HG02588 (cell line): ENCODE measurements at regions not wholly inside any gene's neighbourhood (a gene's known extent, or its start where the extent isn't known, plus 50 kb on each side); places are given as distances from the start of the nearest gene placed in this dataset.

Experiments used
- ATAC-seq: cut with Tn5 transposase; IDR thresholded peaks from one replicate; pipeline ENCODE4 v1.9.1; 2021; ENCODE audit warnings: mild to moderate bottlenecking, moderate library complexity; ENCODE audit not compliant: unreplicated experiment

DNA sequence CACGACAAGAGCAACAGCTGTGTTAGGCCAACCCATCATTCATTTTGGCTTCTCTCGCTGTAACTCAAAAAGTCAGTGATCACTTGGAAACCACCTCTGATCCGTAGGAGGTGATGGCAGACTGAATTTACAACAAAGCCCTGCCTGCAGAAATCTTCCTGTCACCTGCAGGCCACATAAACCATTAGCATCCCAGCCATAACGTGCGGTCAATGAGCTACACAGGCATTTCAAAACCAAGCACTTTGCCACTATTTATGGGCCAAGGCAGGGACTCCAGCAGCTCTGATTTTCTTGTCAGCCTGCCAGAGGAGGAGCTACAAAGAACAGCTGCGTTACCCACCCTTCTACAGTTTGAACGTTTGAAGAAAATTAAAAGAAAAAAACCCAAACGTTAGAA is 228.1 kb upstream of the PPARGC1A start:
- no peak for ATAC-seq

DNA sequence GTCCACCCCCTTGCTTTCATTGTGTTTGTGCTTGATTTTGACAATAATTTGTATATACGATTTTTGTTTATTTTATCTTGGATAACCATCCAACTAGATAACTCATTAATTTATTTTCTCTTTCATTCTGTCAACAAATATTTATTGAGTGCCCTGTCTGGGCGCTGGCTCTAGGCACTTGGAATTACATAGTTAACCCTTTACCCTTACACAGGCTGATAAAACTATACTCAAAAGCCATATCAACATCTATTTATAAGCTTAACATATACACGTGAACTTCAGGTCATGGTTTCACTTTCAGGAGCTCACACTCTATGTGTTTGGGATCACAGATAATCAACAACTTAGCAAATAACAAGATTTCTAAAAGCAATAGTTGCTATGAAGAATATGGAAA is 226.3 kb upstream of the PPARGC1A start:
- no peak for ATAC-seq

DNA sequence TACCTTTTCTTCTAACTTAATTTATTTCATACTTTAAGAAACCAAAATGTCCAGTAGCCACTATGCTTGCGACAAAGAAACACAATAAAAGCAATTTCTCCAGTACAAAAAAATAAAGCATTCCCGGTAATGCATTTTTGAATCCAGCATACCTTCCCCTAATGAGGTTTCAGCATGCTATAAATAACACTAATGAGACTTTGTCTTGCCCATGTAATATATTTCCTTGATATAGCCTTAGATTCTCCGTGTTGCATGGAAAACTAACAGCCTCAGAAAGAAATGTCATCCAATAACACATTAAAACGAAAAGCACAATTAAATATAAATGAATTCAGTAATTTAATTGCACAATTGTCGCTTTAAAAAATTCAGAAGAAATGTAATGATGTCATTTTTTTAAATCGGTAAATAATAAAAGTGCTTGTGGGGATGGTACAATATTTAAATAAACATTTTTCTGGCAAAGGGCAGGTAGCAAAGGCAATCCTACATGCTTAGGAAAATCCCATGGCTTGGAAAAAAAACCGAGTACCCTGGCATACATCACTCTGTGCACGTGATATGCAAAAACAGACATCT is 225.2 kb upstream of the PPARGC1A start:
- ATAC-seq, result no peak

DNA sequence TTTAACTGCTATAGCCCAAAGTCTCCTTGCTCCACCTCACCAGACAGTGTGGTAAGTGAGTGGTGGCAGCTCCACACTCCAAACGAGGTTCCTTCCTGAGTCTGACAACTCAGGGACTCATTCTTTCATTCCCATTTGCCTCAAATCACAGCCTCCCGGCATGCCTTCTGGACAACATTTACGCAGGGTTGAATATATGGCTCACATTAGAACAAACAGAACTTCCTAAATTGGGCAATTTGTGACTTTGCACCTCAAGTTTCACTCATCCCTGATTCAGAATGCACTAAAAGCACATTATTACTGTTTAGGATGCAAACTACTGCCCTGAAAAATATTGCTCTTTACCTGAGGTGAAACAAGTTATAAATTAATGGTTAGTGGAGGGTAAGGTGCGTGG is 224.6 kb upstream of the PPARGC1A start:
- ATAC-seq, result no peak

DNA sequence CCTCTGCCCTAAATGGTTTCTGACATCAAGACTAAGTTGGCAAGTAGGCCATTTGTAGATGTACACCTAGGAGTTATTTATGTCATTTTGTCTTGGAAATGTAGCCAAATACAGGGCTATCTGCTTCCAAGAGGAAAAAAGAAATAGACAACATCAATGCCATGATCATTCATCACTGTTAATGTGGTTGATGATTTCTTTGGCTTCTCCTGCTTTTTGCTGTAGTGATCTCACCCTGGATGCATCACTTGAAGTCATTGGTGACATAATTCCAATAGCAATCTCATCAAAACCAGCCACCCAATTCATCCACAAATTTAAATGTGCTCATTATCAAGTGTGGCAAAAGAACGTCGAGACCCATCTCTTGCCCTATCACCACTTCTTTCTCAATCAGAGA is 222.6 kb upstream of the PPARGC1A start:
- no peak for ATAC-seq

GRCh38 chr4:24108567-24108966 is 218.7 kb upstream of the PPARGC1A start:
- ATAC-seq, result no peak

DNA sequence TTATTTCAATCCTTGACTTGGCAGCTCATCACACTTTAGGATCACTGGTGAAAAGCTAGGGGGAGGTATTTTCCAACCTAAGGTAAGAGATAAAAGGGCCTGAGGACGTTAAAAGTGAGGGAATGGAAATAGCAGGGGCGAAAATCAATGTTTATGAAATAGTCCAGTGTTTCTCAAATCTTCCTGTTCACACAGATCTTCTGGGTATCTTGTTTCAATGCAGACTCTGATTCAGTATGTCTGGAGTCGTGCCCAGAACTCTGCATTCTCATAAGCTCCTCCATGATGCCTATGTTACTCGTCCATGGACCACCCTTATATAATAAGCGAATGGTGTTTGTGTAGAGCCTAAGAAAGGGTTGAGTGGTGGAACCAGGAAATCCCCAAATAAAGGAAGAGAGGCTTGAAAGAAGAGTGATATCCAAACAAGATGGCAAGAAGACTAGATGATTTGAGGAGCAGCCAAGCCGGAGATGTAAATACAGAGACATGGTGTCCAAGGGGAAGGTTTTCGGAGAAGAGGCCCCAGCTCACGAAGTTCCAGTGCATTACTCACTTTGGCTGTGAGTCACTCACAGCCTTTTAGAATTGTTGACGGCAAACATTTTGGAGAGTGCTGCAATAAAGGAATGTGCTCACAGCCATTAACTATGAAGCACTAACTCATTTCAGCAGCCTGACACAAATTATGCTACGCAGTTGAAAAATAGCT is 215.6 kb upstream of the PPARGC1A start:
- ATAC-seq, result no peak

DNA sequence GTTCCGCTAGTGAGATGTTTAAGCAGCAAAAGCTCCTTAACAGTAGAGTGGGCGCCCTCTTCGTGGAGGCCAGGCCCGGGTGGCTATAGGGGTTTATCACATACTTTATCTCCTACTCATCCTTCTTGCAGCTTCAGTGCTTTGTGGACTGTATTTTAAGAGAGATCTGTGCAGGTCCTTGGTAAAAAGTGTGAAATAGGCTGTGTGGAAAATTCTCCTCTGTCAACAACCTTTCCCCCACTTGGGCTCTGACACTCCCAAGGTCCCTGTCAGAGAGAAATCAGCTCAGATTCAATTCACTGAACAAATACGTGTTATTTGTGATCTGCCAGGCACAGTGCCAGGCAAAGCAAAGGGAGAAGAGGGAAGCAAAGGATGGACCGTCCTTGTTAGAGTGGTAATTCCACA is 214.3 kb upstream of the PPARGC1A start:
- ATAC-seq, result no peak

DNA sequence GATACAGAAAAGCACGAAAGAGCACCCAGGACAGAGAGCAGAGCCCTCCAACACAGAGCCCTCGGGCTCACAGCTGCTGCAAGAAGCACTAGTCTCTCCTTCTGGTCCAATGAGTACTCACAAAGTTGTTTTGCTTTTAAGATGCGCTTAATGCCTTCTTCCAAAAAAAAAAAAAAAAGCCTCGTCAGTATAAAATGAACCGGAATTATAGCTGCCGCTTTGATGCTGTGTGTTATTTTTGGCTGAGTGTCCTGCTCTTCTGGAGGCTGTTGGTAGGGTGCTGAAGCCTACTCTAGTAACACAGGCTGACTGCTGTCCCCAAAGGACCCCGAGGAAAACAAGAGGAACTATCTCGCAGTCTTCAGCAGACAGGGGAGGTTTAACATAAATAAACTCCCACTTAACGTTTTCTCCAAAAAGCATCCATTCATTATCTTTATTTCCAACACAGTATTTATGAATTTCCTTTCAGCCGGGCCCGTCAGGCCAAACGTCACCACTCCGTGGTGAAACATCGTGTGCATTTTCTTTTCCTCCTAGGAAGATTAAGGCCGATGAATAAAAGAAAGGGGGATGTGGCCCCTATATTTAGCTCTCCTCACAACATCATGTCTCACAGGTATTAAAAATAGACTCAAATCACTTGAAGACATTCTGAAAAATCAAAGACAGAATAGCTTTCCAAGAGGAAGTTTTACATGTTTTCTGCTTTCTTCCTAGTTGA is 213.7 kb upstream of the PPARGC1A start:
- ATAC-seq, result no peak

GRCh38 chr4:24102621-24103020 is 212.8 kb upstream of the PPARGC1A start:
- ATAC-seq, result no peak

DNA sequence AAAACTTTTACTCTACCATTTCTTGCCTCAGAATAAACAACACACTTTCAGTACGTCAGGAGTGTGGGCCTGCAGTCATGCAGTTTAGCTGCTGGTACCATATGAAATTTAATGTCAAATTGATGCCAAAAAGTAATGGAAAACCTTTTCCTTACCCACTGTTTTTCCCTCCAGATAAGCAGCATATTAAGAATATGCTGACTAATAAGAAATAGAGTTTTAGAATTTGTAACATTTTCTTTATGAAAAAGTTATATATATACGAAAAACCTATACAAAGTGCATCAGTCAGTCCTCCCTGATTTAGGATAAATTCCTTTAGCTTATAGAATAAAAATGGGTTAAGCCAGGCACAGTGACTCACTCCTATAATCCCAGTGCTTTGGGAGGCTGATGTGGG is 206.8 kb upstream of the PPARGC1A start:
- ATAC-seq, result no peak

GRCh38 chr4:24094726-24095125 is 204.9 kb upstream of the PPARGC1A start:
- ATAC-seq, result no peak

DNA sequence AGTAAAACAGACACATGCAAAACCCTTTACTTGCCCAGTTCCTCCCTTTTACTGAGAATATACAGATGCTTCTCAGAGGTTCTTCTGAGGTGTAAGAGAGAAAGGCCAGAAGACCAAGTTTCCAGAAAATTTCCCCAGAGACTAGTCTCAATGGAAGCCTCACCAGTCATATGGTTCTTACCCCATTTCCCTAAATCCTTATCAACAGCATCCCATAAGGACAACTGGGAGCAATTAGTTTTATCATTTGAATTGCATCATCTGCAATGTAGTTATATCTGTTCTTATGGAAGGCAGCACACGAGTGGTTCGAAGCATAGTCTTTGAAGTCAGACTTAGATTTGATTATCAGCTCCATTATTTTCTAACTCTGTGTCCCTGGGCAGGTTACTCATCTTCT is 203.6 kb upstream of the PPARGC1A start:
- ATAC-seq, result no peak

DNA sequence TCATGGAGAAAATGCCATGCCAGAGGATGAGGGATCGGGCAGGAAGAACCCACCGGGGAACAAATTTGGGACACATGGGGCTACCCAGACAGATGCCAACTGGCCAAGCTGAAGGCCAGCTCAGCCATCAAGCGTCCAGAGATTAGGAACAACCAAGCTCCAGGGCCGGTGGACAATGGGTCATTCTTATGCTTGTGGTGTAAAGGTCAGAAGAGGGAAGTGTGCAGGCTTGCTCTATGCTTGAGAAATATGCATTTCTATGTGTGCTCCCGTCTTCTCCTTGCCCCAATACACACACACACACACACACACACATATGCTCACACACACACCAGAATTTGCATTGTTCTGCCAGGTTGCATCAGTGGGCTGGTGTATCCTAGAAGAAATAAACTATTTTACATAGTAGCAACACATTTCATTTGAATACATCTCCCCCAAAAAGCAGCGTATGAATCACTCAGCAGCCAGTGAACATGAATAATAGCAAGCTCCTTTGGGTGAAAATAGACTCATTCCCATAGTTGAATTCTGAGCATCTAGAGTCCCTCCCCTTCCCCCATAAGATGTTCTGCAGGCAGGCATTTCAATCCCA is 201.9 kb upstream of the PPARGC1A start:
- no peak for ATAC-seq

GRCh38 chr4:24089851-24090534 is 200.1 kb upstream of the PPARGC1A start:
- ATAC-seq, result no peak

DNA sequence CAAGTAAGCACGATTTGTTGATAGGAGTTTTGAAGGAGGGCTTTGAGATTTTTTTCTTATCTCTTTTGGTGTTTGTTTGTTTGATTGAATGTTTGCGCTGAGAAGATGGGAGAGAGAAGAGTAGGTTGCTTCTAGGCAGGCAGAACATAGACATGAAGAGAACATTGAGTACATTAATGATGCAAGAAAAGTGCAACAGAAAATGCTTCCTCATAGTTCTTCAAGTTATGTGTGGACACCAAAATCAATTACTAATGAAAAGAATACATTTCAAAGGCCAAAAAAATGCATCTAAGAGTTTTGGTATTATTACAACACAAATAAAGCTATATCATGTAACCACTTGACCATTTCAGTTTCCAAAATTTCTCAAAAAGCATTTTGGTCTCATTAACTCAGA is 191.0 kb upstream of the PPARGC1A start:
- no peak for ATAC-seq

GRCh38 chr4:24078347-24078962 is 188.6 kb upstream of the PPARGC1A start:
- ATAC-seq, result no peak

DNA sequence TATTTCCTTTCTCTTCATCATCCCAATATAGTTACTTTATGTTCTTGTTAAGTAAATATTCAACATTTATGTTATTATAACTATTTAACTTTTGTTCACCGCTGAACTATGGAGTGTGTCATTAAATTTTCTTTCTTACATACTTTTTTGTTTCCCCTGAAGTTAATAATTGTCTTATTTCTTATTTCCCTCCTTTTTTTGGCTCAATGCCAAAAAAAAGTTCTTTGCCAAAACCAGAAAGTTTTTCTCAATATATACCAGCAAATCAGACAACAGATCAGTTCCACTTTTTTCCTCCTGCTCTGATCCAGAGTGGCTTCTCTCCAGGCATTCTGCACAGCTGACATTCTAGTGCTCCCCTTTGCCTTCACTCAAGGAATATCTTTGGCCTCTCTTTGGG is 187.0 kb upstream of the PPARGC1A start:
- no peak for ATAC-seq

DNA sequence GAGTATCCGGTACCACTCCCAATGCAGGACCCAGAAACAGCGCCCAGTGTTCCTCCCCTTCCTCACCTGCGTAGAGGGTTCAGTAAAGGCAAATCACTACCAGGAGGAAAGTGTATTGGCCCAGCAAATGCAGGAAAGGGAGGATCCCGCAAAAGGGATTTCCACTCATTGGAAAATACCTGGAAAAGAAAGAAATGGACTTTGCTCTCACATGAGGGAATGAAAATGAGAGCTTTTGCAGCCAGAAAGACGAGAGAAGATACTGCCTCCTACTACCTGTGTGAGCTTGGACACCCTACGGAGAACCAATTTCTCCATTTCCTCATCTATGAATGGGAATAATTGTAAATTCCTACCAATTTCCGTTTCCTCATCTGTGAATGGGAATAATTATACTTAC is 184.1 kb upstream of the PPARGC1A start:
- ATAC-seq, result no peak

GRCh38 chr4:24071612-24072372 is 181.9 kb upstream of the PPARGC1A start:
- no peak for ATAC-seq
